ENCODE measurements at regions not wholly inside any gene's neighbourhood (a gene's known extent, or its start where the extent isn't known, plus 50 kb on each side); places are given as distances from the start of the nearest gene placed in this dataset.

DNA sequence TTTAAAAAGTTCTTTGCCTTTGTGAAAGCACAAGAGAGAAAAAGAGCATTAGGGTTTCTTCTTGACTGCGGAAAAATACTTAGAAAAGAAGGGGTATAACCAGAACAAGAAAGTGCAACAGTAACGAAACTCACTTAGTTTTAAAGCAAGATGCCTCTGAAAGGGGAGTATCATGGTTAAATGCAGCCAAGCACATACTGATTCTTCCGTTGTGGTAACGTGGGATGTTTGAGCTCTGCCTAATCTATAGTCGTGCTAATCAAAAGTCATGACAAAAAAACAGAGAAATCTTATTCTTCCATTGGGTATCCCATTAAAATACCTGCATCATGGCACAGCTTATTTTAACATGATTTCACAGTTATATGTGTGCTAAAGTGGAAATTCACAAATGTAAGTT lies 187.8 kb upstream of the LRFN5 start:
- H3K27me3 Mint-ChIP-seq, result no peaks in the 10 kb centered on the region
- H3K27ac Mint-ChIP-seq, result no peak overlapping the region
- TF ChIP-seq CTCF (IDR thresholded peaks at IDR 0.05; ENCODE audit: unreplicated experiment), result no peak
- H3K4me1 Mint-ChIP-seq (ENCODE audit: low read depth), result no peaks in the 10 kb centered on the region
- DNase-seq (ENCODE audit: low spot score, unreplicated experiment), result no peak
- peaks cover 4% of the 10 kb centered on the region for H3K9me3 Mint-ChIP-seq (ENCODE audit: low read depth)
- H3K36me3 Mint-ChIP-seq (ENCODE audit: insufficient read depth), result no peaks in the 10 kb centered on the region
- H3K4me3 Mint-ChIP-seq (ENCODE audit: low read depth), result no peak overlapping the region

- no peak for DNase-seq (ENCODE audit: low spot score, unreplicated experiment)
- Mint-ChIP-seq H3K36me3 (ENCODE audit: insufficient read depth) (no peaks in the 10 kb centered on the region), H3K27ac (no peak overlapping the region), H3K9me3 (ENCODE audit: low read depth) (no peaks in the 10 kb centered on the region), H3K4me3 (ENCODE audit: low read depth) (no peak overlapping the region), H3K27me3 (no peaks in the 10 kb centered on the region), H3K4me1 (ENCODE audit: low read depth) (no peaks in the 10 kb centered on the region)
- TF ChIP-seq CTCF (IDR thresholded peaks at IDR 0.05; ENCODE audit: unreplicated experiment), result no peak
These were observed 196.9 kb upstream of the LRFN5 start for GRCh38 chr14:41409806-41410205.

DNA sequence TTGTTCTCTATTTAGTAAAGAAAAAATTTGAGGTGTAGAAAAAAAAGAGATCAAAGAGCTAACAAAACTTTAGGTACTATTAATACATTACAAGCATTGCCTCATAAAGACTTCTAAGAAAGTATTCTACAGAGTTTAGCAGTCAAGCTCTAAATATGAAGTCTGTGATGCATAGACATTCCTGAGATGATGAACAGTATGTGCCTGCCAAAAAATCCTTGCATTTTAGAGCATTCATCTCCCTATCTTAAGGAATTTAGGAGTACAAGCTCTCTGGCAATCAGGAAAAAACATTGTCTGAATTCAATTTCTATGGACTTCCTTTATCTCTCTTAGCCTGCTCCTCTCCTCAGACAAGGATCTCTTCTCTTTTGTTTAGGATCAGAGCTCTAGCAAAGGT lies 202.6 kb upstream of the LRFN5 start:
- TF ChIP-seq CTCF (IDR thresholded peaks at IDR 0.05; ENCODE audit: unreplicated experiment), result no peak
- peaks cover 3% of the 10 kb centered on the region for H3K4me1 Mint-ChIP-seq (ENCODE audit: low read depth)

DNA sequence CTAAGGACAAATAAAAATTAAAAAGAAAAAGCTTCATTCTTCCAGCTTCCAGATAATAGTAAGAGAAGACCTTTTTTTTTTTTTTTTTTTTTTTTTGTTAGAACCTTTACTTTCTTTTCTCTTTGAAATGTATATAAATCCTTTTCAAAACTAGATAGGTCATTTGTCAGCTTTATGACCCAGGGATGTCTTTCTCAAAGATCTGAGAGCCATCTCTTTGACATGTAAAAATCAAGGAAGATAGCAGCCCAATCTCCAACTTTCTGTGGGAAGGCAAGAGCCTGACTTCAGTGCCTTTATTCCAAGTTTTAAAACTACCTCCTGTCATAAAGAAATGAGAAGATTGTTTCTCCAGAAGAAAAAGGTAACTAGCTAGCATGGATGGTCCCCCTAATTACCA lies 203.3 kb upstream of the LRFN5 start:
- H3K9me3 Mint-ChIP-seq (ENCODE audit: low read depth), result no peaks in the 10 kb centered on the region
- no peak overlapping the region for H3K27ac Mint-ChIP-seq
- TF ChIP-seq CTCF (IDR thresholded peaks at IDR 0.05; ENCODE audit: unreplicated experiment), result no peak
- no peak overlapping the region for H3K4me3 Mint-ChIP-seq (ENCODE audit: low read depth)
- H3K36me3 Mint-ChIP-seq (ENCODE audit: insufficient read depth), result no peaks in the 10 kb centered on the region
- H3K4me1 Mint-ChIP-seq (ENCODE audit: low read depth), result peaks cover 3% of the 10 kb centered on the region
- peaks cover 2% of the 10 kb centered on the region for H3K27me3 Mint-ChIP-seq
- no peak for DNase-seq (ENCODE audit: low spot score, unreplicated experiment)

More for the DNA sequence above, 202.6 kb upstream of the LRFN5 start:
- DNase-seq (ENCODE audit: low spot score, unreplicated experiment), result no peak
- H3K27me3 Mint-ChIP-seq, result peaks cover 2% of the 10 kb centered on the region
- no peak overlapping the region for H3K27ac Mint-ChIP-seq
- no peaks in the 10 kb centered on the region for H3K9me3 Mint-ChIP-seq (ENCODE audit: low read depth)
- no peaks in the 10 kb centered on the region for H3K36me3 Mint-ChIP-seq (ENCODE audit: insufficient read depth)
- no peak overlapping the region for H3K4me3 Mint-ChIP-seq (ENCODE audit: low read depth)

- H3K27me3 Mint-ChIP-seq, result no peaks in the 10 kb centered on the region
- H3K36me3 Mint-ChIP-seq (ENCODE audit: insufficient read depth), result no peaks in the 10 kb centered on the region
- no peaks in the 10 kb centered on the region for H3K9me3 Mint-ChIP-seq (ENCODE audit: low read depth)
- no peak overlapping the region for H3K4me3 Mint-ChIP-seq (ENCODE audit: low read depth)
- DNase-seq (ENCODE audit: low spot score, unreplicated experiment), result no peak
- no peak overlapping the region for H3K27ac Mint-ChIP-seq
- no peak for TF ChIP-seq CTCF (IDR thresholded peaks at IDR 0.05; ENCODE audit: unreplicated experiment)
- H3K4me1 Mint-ChIP-seq (ENCODE audit: low read depth), result peaks cover 3% of the 10 kb centered on the region
These were observed 208.8 kb upstream of the LRFN5 start for GRCh38 chr14:41397926-41398325.

All from progenitor cell of endocrine pancreas (in vitro differentiated cells).